OCI-LY1 (cell line): ENCODE measurements at regions not wholly inside any gene's neighbourhood (a gene's known extent, or its start where the extent isn't known, plus 50 kb on each side); places are given as distances from the start of the nearest gene placed in this dataset.

Experiments used
- EZH2 ChIP-seq: fragments of 200-600 bp; sonication (generic), shearing (Covaris generic); IDR thresholded peaks from 2 replicates; pipeline ENCODE4 v1.8.0; 2017; ENCODE audit warnings: borderline replicate concordance, mixed run types, mild to moderate bottlenecking, antibody characterized with exemption, low read length, moderate library complexity, mixed read lengths
- TF ChIP-seq, protein P1 (sequence below): fragments of 200-600 bp; sonication (generic), shearing (Covaris generic); IDR thresholded peaks from 2 replicates; pipeline ENCODE4 v1.5.1; 2017; ENCODE audit warnings: mild to moderate bottlenecking, antibody characterized with exemption, low read length, moderate library complexity, mixed read lengths

DNA sequence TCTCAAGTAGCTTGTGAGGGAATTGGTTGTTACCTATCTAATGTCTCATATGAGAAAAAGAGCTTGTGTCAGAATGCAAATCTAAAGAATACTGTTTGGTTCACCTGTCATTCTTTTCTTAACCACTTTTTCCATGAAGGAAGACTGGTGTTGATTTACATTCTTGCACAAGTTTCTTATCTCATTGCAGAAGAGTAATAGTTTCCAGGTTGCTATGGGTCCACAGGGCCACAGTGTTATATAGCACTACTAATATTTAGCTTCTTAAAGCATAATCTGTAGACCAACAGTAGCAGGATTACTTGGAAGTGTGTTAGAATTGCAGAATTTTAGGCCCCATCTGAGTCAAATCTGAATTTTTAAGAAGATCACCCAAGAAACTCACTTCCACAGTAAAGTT lies 697.5 kb downstream of the GBE1 start:
- TF ChIP-seq, protein P1, sequence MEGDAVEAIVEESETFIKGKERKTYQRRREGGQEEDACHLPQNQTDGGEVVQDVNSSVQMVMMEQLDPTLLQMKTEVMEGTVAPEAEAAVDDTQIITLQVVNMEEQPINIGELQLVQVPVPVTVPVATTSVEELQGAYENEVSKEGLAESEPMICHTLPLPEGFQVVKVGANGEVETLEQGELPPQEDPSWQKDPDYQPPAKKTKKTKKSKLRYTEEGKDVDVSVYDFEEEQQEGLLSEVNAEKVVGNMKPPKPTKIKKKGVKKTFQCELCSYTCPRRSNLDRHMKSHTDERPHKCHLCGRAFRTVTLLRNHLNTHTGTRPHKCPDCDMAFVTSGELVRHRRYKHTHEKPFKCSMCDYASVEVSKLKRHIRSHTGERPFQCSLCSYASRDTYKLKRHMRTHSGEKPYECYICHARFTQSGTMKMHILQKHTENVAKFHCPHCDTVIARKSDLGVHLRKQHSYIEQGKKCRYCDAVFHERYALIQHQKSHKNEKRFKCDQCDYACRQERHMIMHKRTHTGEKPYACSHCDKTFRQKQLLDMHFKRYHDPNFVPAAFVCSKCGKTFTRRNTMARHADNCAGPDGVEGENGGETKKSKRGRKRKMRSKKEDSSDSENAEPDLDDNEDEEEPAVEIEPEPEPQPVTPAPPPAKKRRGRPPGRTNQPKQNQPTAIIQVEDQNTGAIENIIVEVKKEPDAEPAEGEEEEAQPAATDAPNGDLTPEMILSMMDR: no peak
- TF ChIP-seq EZH2: no peak
